Cerebellar cortex (tissue), 1 donor: ENCODE measurements at regions not wholly inside any gene's neighbourhood (a gene's known extent, or its start where the extent isn't known, plus 50 kb on each side); places are given as distances from the start of the nearest gene placed in this dataset.

Experiments
- DNase-seq: peaks from one replicate; pipeline ENCODE4 v3.0.0-alpha.2; 2015; ENCODE audit warnings: low spot score

DNA sequence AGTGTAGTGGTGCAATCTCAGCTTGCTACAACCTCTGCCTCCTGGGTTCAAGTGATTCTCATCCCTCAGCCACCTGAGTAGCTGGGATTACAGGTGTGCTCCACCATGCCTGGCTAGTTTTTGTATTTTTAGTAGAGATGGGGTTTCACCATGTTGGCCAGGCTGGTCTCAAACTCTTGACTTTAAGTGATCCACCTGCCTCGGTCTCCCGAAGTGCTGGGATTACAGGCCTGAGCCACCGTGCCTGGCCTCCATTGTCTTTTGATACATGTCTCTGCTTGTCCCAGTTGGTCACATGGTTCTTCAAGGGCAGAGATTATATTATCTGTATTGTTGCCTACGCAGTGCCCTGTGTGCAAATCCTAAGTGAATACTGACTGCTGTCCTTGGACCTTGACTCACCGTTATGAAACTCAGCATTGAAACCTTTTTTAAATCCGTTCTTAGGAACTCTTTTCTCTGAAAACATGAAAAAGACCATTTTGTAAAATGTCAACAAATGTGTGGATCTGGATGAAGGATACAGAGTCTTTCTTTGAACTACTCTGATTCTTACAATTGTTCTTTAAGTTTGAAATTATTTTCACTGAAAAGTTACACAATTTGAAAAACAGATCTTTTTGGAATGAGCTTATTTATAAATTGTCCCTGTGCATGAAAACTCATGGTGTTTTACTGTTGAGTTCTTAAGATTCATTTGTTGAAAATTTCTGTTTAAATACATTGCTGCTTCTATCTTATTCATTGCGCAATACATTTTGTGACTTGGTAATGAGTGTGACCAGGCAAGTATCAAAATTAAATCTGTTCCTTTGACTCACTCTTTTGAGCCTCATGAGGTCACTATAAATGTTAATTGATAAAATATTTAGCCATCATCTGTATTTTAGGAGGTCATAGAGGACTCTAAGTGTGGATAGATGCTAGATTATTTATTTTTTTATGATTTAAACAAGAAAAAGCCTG, 293.5 kb downstream of the UTRN start:
- DNase-seq, result no peak

GRCh38 chr6:144580039-144580438, 294.9 kb downstream of the UTRN start:
- no peak for DNase-seq

DNA sequence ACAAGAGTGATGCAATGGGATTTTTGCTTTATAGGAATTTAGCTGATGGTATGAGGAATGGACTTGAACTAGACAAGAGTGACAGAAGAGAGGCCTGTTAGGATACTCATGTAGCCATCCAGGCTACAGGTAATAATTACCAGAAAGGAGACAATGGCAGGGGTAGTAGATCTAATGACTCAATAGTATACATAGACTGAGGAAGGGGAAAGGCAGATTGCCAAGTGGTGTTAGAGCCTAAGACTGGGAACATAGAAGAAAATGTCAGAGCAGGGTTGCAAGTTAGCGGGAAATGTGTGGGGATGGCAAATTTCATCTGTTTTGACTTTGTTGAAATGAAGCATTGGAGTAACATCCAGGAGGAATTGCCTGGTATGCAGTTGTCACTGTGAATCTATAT, 295.6 kb downstream of the UTRN start:
- no peak for DNase-seq

- peak; percentile 18 for DNase-seq
These were observed 296.8 kb downstream of the UTRN start for GRCh38 chr6:144581812-144582537.

- DNase-seq, result peak; percentile 8
These were observed 297.9 kb downstream of the UTRN start for GRCh38 chr6:144582939-144583613.

- DNase-seq, result no peak
These were observed 298.4 kb downstream of the UTRN start for GRCh38 chr6:144583614-144583954.

DNA sequence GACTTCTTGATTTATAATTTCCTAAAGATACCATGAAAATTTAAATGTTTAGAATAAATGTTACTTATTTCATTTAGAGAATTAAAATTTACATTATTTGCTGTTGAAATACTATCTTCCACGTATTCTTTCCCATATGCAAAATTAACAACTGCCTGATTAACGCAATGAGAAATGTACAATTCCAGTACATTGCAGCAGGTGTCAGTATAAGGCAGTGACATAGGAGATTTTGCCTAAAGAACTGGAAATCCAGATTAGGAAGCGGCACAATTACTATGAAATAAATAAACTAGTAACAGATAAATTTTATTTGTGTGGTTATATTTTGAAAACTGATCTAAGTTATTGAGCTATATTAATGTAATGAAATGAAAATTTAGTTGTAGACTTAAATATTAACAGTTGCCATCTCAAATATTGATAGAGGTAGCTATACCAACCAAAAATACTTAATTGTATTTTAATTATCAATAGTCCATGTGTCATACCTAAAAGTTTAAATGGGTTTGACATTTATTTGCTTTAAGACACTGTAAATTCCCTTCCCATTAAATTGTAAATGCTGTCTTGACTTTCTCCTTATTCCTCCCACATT, 300.2 kb downstream of the UTRN start:
- peak; percentile 28 for DNase-seq

DNA sequence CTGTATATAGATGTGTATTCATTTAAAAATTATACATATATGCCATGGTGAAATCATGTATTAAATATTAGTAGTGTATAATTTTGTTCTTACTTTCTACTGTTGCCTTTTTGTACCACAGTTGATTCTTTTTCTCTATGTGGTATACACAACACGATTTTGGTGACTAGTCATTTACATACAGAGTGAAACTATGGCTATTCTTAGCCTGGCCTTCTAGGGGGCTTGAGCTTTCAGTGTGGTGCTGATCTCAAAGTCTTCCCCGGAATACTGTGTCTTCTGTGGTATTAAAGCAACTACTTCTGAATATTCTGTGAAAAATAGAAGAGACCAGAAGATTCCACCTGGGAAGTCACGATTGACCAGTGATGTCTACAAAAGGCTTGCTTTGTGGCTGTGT, 301.9 kb downstream of the UTRN start:
- no peak for DNase-seq

DNA sequence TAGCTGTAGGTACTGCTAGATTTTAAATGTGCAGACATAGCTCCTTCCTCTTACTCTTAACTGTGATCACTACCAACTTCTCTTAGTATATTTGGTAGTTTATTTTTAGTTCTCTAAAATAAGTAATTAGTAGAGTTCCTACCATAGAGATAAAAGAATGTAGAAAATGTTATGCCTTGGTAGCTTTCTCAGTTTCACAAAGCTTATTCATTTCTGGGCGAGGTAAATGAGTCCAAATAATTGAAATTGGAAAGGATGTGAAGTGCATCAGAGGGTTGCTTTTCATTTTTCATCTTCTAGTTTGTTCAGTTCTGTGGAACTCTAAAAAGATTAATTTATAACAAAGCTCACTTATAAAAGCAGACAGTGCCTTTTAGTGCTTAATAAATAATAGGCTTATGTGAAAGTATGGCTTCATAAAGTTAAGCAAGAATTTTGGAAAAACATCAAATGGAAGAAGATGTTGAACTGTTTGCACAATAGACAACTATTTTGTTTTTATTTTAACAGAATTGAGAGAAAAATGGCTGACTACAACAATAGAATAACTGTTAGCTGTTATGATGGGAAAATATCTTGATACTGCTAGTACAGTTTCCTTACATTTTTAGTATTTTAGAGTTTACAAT, 303.7 kb downstream of the UTRN start:
- no peak for DNase-seq

- no peak for DNase-seq
These were observed 305.4 kb downstream of the UTRN start for GRCh38 chr6:144590532-144590931.

DNA sequence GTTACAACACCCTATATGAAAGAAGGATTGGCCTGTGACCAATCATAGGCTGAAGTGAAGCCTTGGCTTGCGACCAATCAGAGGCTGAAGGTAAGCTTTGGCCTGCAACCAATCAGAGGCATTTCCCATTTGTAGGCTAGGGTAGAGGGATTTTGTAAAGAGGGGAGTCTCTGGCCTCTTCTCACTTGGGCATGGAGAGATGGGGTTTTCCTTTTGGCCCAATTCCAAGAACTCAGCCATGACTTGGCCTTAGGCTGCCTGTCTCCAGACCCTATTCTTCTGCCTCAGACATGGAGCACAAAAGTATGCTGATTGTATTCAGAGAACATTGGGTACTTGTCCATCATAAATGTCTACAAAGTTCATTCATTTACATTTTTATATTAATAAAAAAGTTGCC, 308.3 kb downstream of the UTRN start:
- DNase-seq, result no peak

GRCh38 chr6:144594585-144594984, 309.4 kb downstream of the UTRN start:
- DNase-seq, result no peak

GRCh38 chr6:144595266-144595665, 310.1 kb downstream of the UTRN start:
- no peak for DNase-seq

DNA sequence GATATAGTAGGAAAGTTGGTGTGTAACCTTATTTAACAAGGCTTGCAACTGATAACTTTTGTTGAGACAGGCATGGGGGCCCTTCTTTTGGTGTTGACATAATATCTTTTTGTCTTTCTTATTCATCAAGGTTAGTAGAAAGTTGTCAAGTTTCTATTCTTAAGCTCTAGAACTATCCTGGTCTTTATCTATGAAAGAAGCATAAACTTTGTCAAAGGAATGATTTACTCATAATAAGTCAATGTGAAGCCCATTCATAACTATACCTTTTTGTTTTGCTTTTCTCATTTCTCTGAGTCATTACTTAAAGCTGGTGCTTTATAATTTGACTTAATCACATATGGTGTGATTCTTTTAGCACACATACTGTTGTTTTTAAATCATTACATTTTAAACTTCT, 312.4 kb downstream of the UTRN start:
- no peak for DNase-seq

GRCh38 chr6:144599615-144600014, 314.5 kb downstream of the UTRN start:
- DNase-seq, result no peak

DNA sequence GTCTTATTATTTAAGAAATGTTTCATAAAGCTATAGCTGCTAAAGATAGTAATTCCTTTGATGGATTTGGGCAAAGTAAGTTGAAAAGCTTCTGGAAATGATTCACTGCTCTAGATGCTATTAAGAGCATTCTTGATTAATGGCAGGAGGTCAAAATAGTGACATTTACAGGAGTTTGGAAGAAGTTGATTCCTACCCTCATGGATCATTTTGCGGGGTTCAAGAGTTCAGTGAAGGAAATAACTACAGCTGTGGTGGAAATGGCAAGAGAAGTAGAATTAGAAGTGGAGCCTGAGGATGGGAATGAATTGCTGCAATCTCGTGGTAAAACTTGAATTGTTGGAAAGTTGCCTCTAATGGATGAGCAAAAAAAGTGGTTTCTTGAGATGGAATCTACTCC, 316.1 kb downstream of the UTRN start:
- DNase-seq, result no peak

GRCh38 chr6:144602523-144603180, 317.5 kb downstream of the UTRN start:
- no peak for DNase-seq

- DNase-seq, result no peak
These were observed 320.9 kb downstream of the UTRN start for GRCh38 chr6:144606083-144606482.

DNA sequence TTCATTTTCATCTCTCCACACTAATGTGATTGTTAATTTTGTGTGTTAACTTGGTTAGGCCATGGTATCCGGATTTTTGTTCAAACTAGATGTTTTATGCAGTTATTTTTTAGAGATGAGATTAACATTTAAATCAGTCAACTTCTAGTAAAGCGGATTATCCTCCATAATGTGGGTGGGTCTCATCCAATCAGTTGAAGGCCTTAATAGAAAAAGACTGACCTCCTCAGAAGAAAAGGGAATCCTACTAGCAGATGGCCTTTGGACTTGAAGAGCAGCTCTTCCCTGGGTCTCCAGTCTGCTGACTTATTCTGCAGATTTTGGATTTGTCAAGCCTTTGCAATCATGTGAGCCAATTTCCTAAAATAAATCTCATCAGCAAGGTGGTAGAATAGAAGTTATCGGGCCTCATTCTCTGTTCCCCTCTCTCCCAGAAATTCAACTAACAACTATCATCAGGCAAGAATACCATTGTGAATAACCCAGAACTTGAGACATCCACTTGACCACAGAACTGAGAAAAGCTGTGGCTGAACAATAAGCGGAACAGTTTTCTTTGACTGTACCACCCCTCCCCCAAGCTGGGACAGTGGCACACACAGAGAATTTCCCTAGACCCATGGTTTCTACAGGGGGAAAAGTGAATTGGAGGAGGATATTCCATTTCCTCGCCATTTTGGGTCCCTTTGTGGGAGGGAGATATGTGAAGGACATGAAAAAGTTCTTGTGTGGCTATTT, 323.0 kb downstream of the UTRN start:
- no peak for DNase-seq

DNA sequence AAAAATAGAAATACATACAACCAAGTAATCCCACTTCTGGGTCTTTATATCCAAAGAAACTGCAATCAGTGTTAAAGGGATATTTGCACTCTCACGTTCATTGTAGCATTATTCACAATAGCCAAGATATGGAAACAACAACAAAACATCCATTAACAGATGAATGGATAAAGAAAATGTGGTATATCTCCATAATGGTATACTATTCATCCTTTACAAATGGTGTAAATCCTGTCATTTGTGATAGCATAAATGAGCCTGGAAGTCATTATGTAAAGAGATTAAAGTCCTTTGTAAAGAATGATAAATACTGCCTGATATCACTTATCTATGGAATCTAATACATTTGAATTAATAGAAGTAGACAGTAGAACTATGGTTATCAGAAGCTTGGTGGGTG, 327.7 kb downstream of the UTRN start:
- no peak for DNase-seq

DNA sequence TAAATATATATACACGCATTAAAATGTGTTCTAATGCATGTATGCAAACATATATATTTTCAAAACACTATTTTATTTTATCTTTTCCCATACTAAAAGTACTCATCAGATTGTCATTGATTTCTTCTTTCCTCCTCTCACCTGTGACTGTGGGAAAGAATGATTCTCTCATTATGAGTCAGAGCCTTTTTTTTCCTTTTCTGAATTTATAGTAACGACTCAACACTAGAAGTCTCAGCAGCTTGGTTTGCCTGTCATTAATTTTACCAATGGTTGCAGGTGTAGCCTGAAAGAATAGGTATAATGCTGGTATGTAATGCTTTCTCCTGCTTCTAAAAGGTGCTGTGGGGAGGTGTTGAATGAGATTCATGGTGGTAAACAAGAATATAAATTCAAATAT, 328.7 kb downstream of the UTRN start:
- DNase-seq, result no peak
